Kidney glomerular epithelial cell (primary cell): ENCODE measurements at regions not wholly inside any gene's neighbourhood (a gene's known extent, or its start where the extent isn't known, plus 50 kb on each side); places are given as distances from the start of the nearest gene placed in this dataset.

Experiments
- DNase-seq: peaks from one replicate; lab custom pipeline; 2025; lab: John Stamatoyannopoulos, UW

- DNase-seq = no peak
These were observed 1053.0 kb downstream of the TUSC7 start for GRCh38 chr3:117762621-117763037.

GRCh38 chr3:117763561-117763960, 1054.0 kb downstream of the TUSC7 start:
- DNase-seq = no peak

GRCh38 chr3:117768581-117768980, 1059.0 kb downstream of the TUSC7 start:
- no peak for DNase-seq

- DNase-seq = no peak
These were observed 1064.6 kb downstream of the TUSC7 start for GRCh38 chr3:117774130-117774529.

GRCh38 chr3:117786349-117786748, 1076.8 kb downstream of the TUSC7 start:
- no peak for DNase-seq

- DNase-seq = peak; percentile 62
These were observed 1078.5 kb downstream of the TUSC7 start for GRCh38 chr3:117788061-117788460.

- peak; percentile 62 for DNase-seq
These were observed 1078.9 kb downstream of the TUSC7 start for GRCh38 chr3:117788506-117788905.

GRCh38 chr3:117790235-117790987, 1080.8 kb downstream of the TUSC7 start:
- peak; percentile 67 for DNase-seq

- DNase-seq = no peak
These were observed 1084.2 kb downstream of the TUSC7 start for GRCh38 chr3:117793622-117794265.

- DNase-seq = no peak
These were observed 1088.6 kb downstream of the TUSC7 start for GRCh38 chr3:117798221-117798620.

- DNase-seq = no peak
These were observed 1089.3 kb downstream of the TUSC7 start for GRCh38 chr3:117798687-117799386.

GRCh38 chr3:117799387-117799735, 1089.8 kb downstream of the TUSC7 start:
- DNase-seq = no peak

GRCh38 chr3:117801912-117802239, 1092.3 kb downstream of the TUSC7 start:
- no peak for DNase-seq

- DNase-seq = no peak
These were observed 1099.9 kb downstream of the TUSC7 start for GRCh38 chr3:117809186-117810081.

- DNase-seq = no peak
These were observed 1102.2 kb downstream of the TUSC7 start for GRCh38 chr3:117811786-117812185.

- no peak for DNase-seq
These were observed 1105.4 kb downstream of the TUSC7 start for GRCh38 chr3:117814975-117815374.

- no peak for DNase-seq
These were observed 1107.5 kb downstream of the TUSC7 start for GRCh38 chr3:117817103-117817502.

- no peak for DNase-seq
These were observed 1109.0 kb downstream of the TUSC7 start for GRCh38 chr3:117818592-117818991.

GRCh38 chr3:117820658-117821299, 1111.2 kb downstream of the TUSC7 start:
- peak; percentile 28 for DNase-seq

GRCh38 chr3:117822416-117822815, 1112.8 kb downstream of the TUSC7 start:
- no peak for DNase-seq

GRCh38 chr3:117836296-117836695, 1126.7 kb downstream of the TUSC7 start:
- no peak for DNase-seq

GRCh38 chr3:117837391-117837790, 1127.8 kb downstream of the TUSC7 start:
- DNase-seq = no peak
